NCI-H1436 treated with DMSO at 0.1 percent for 48 hours (cell line): ENCODE measurements at regions not wholly inside any gene's neighbourhood (a gene's known extent, or its start where the extent isn't known, plus 50 kb on each side); places are given as distances from the start of the nearest gene placed in this dataset.
"Not testable (repeated sequence)": the region's sequence is repeated elsewhere in the genome, so short reads cannot be mapped to it uniquely, and the experiment has no call there.

ENCODE experiments used
- DNase-seq: peaks from one replicate; lab custom pipeline; 2025; lab: John Stamatoyannopoulos, UW

- DNase-seq: no peak
Measured at GRCh38 chr9:73344060-73344459, 192.4 kb downstream of the ANXA1 start.

- DNase-seq: no peak
Measured at GRCh38 chr9:73347123-73347522, 195.5 kb downstream of the ANXA1 start.

GRCh38 chr9:73347720-73348119 lies 196.1 kb downstream of the ANXA1 start:
- DNase-seq: no peak

- no peak for DNase-seq
Measured at GRCh38 chr9:73348471-73348870, 196.8 kb downstream of the ANXA1 start.

GRCh38 chr9:73349476-73349875 lies 197.8 kb downstream of the ANXA1 start:
- no peak for DNase-seq

- no peak for DNase-seq
Measured at GRCh38 chr9:73357607-73358006, 205.9 kb downstream of the ANXA1 start.

- peak; percentile 84 for DNase-seq
Measured at GRCh38 chr9:73370053-73370452, 218.4 kb downstream of the ANXA1 start.

- peak; percentile 21 for DNase-seq
Measured at GRCh38 chr9:73371801-73372200, 220.1 kb downstream of the ANXA1 start.

- no peak for DNase-seq
Measured at GRCh38 chr9:73380411-73380810, 228.7 kb downstream of the ANXA1 start.

GRCh38 chr9:73402081-73403028 lies 250.7 kb downstream of the ANXA1 start:
- DNase-seq: no peak

- no peak for DNase-seq
Measured at GRCh38 chr9:73411494-73411893, 259.8 kb downstream of the ANXA1 start.

- no peak for DNase-seq
Measured at GRCh38 chr9:73412874-73413273, 261.2 kb downstream of the ANXA1 start.

- no peak for DNase-seq
Measured at GRCh38 chr9:73423891-73424290, 272.2 kb downstream of the ANXA1 start.

- DNase-seq: no peak
Measured at GRCh38 chr9:73426269-73426668, 274.6 kb downstream of the ANXA1 start.

GRCh38 chr9:73434826-73435225 lies 283.2 kb downstream of the ANXA1 start:
- no peak for DNase-seq

- no peak for DNase-seq
Measured at GRCh38 chr9:73437758-73438157, 286.1 kb downstream of the ANXA1 start.

- not testable (repeated sequence) for DNase-seq
Measured at GRCh38 chr9:73439839-73440238, 288.2 kb downstream of the ANXA1 start.

- no peak for DNase-seq
Measured at GRCh38 chr9:73441223-73441622, 289.6 kb downstream of the ANXA1 start.

- DNase-seq: no peak
Measured at GRCh38 chr9:73441890-73442818, 290.5 kb downstream of the ANXA1 start.

- no peak for DNase-seq
Measured at GRCh38 chr9:73444821-73445220, 293.2 kb downstream of the ANXA1 start.

GRCh38 chr9:73445384-73445783 lies 293.7 kb downstream of the ANXA1 start:
- DNase-seq: not testable (repeated sequence)

- DNase-seq: no peak
Measured at GRCh38 chr9:73446306-73446705, 294.6 kb downstream of the ANXA1 start.

- no peak for DNase-seq
Measured at GRCh38 chr9:73451003-73451402, 299.3 kb downstream of the ANXA1 start.
